A549 (cell line): ENCODE measurements at regions not wholly inside any gene's neighbourhood (a gene's known extent, or its start where the extent isn't known, plus 50 kb on each side); places are given as distances from the start of the nearest gene placed in this dataset.
A peak's percentile ranks its signal among the peaks of the same experiment; 100 is the strongest.

Experiments
- ATAC-seq, 2 experiments: fragments of 200-7000 bp in 1 of 2; fragments of >200 bp in 1 of 2; cut with Nextera tagmentation in 1 of 2; cut with Tn5 transposase in 1 of 2; 3 replicates each; pipeline versions ENCODE4 v1.8.0 to v1.9.1; 2018 to 2020; ENCODE audit warnings: mild to moderate bottlenecking in 1 of 2, moderate library complexity in 1 of 2
- CTCF ChIA-PET: fragments of 300-600 bp; sonication (Branson Sonifier 250); formaldehyde crosslinking; extraction: SDS; loops from one replicate; lab custom pipeline; 2021; ENCODE audit warnings: antibody characterized with exemption, inconsistent platforms; lab: Yijun Ruan, JAX
- POLR2A ChIA-PET: fragments of 350-600 bp; formaldehyde crosslinking; extraction: SDS; loops from one replicate; lab custom pipeline; 2021; ENCODE audit warnings: antibody characterized with exemption, inconsistent platforms; lab: Yijun Ruan, JAX
- DNase-seq, 2 experiments: peaks; one replicate each; pipeline versions ENCODE4 v3.0.0 to v3.0.0-alpha.2; 2011 to 2016; ENCODE audit warnings: low read depth in 1 of 2, low spot score in 1 of 2
- FAIRE-seq: peaks from 2 replicates; lab custom pipeline; 2011; peaks lifted over from hg19 to GRCh38; lab: Jason Lieb, UNC
- H3K27ac ChIP-seq, 2 experiments: fragments of >200 bp; sonication (Bioruptor Twin); formaldehyde crosslinking; 3 replicates each; pipeline ENCODE4 v1.5.1; 2016 to 2017
- H3K4me1 ChIP-seq: fragments of >200 bp; sonication (Bioruptor Twin); formaldehyde crosslinking; 3 replicates; pipeline ENCODE4 v1.6.1; 2016
- H3K4me2 ChIP-seq: fragments of >200 bp; sonication (Bioruptor Twin); formaldehyde crosslinking; 3 replicates; pipeline ENCODE4 v1.6.1; 2016
- H3K4me3 ChIP-seq: fragments of >200 bp; sonication (Bioruptor Twin); formaldehyde crosslinking; 3 replicates; pipeline ENCODE4 v1.5.1; 2016
- H3K9me3 ChIP-seq: fragments of >200 bp; sonication (Bioruptor Twin); formaldehyde crosslinking; 3 replicates; pipeline ENCODE4 v1.6.1; 2016
- CBX2 ChIP-seq: fragments of 200-600 bp; sonication (generic); IDR thresholded peaks from 2 replicates; pipeline ENCODE4 v1.6.1; 2016; ENCODE audit warnings: low read depth, mild to moderate bottlenecking, borderline replicate concordance
- EHMT2 ChIP-seq: fragments of 200-600 bp; sonication (generic); IDR thresholded peaks from 2 replicates; pipeline ENCODE4 v1.6.1; 2016; ENCODE audit warnings: antibody characterized with exemption, low read depth, mild to moderate bottlenecking, moderate library complexity
- FOSL2 ChIP-seq, 2 experiments: fragments of 450-650 bp in 1 of 2; fragments of >200 bp in 1 of 2; sonication (Bioruptor Twin) in 1 of 2; formaldehyde crosslinking; IDR thresholded peaks; 2 replicates each; pipeline versions ENCODE4 v1.5.0 to v1.6.1; 2016 to 2020; ENCODE audit warnings: mild to moderate bottlenecking in 1 of 2, moderate library complexity in 1 of 2
- HEYL ChIP-seq: fragments of 250-450 bp; sonication (Bioruptor Pico); IDR thresholded peaks from 2 replicates; pipeline ENCODE4 v1.8.0; 2021; ENCODE audit warnings: mild to moderate bottlenecking, moderate library complexity
- HOXA7 ChIP-seq: fragments of 250-450 bp; sonication (Bioruptor Pico); IDR thresholded peaks from 2 replicates; pipeline ENCODE4 v1.5.0; 2020; ENCODE audit warnings: mild to moderate bottlenecking, moderate library complexity
- HOXB13 ChIP-seq: fragments of 250-450 bp; sonication (Bioruptor Pico); IDR thresholded peaks from 2 replicates; pipeline ENCODE4 v1.5.0; 2020; ENCODE audit warnings: low read depth, mild to moderate bottlenecking, moderate library complexity
- HOXB5 ChIP-seq: fragments of 250-450 bp; sonication (Bioruptor Pico); IDR thresholded peaks from 2 replicates; pipeline ENCODE4 v1.5.0; 2020; ENCODE audit warnings: mild to moderate bottlenecking, moderate library complexity
- JUNB ChIP-seq: fragments of >200 bp; sonication (Bioruptor Twin); formaldehyde crosslinking; IDR thresholded peaks from 2 replicates; pipeline ENCODE4 v1.6.1; 2016
- KDM1A ChIP-seq: fragments of 200-600 bp; sonication (generic); IDR thresholded peaks from 2 replicates; pipeline ENCODE4 v1.6.1; 2016; ENCODE audit warnings: low read depth, mild to moderate bottlenecking
- KDM5A ChIP-seq: fragments of 200-600 bp; sonication (generic); IDR thresholded peaks from 2 replicates; pipeline ENCODE4 v1.6.1; 2016; ENCODE audit warnings: antibody characterized with exemption, mild to moderate bottlenecking
- MAFK ChIP-seq: fragments of 450-650 bp; IDR thresholded peaks from 2 replicates; pipeline ENCODE4 v1.6.1; 2014; ENCODE audit not compliant: partially characterized antibody
- MAZ ChIP-seq: fragments of 150-350 bp; IDR thresholded peaks from 2 replicates; pipeline ENCODE4 v1.6.1; 2014; ENCODE audit warnings: antibody characterized with exemption, low read depth, low read length, borderline replicate concordance
- MYC ChIP-seq: IDR thresholded peaks from 2 replicates; pipeline ENCODE4 v1.6.1; 2012; ENCODE audit warnings: mild to moderate bottlenecking, inconsistent platforms, low read length, improper control_type of control experiment, borderline replicate concordance
- NFE2L2 ChIP-seq: fragments of 150-350 bp; conservative IDR thresholded peaks from 2 replicates; pipeline ENCODE4 v1.6.1; 2014; ENCODE audit warnings: low read length
- POLR2AphosphoS2 ChIP-seq: conservative IDR thresholded peaks from 2 replicates; pipeline ENCODE4 v1.6.1; 2012; ENCODE audit warnings: low read length, improper control_type of control experiment, inconsistent platforms
- ZFP36 ChIP-seq: fragments of 450-650 bp; IDR thresholded peaks from 2 replicates; pipeline ENCODE4 v1.6.1; 2014; ENCODE audit warnings: borderline replicate concordance; ENCODE audit not compliant: partially characterized antibody
- WGBS: methylation state at CpG from one replicate; pipeline ENCODE4 v1.1.6; 2017; ENCODE audit errors: missing lambda C conversion rate; 5-methylcytosine and 5-hydroxymethylcytosine counted together
- TF ChIP-seq, protein P1 (sequence below): fragments of 250-450 bp; sonication (Bioruptor Pico); IDR thresholded peaks from 2 replicates; pipeline ENCODE4 v1.5.0; 2020; ENCODE audit warnings: low read depth, mild to moderate bottlenecking, moderate library complexity
- TF ChIP-seq, protein P2 (sequence below): fragments of >200 bp; sonication (Bioruptor Twin); formaldehyde crosslinking; IDR thresholded peaks from 3 replicates; pipeline ENCODE4 v1.6.1; 2016
- TF ChIP-seq, protein P3 (sequence below): fragments of 250-450 bp; sonication (Bioruptor Pico); IDR thresholded peaks from 2 replicates; pipeline ENCODE4 v1.5.0; 2021; ENCODE audit warnings: mild to moderate bottlenecking, moderate library complexity, borderline replicate concordance
- TF ChIP-seq, protein P4 (sequence below): fragments of 200-600 bp; sonication (generic); IDR thresholded peaks from 2 replicates; pipeline ENCODE4 v1.6.1; 2016; ENCODE audit warnings: antibody characterized with exemption, mild to moderate bottlenecking, moderate library complexity

DNA sequence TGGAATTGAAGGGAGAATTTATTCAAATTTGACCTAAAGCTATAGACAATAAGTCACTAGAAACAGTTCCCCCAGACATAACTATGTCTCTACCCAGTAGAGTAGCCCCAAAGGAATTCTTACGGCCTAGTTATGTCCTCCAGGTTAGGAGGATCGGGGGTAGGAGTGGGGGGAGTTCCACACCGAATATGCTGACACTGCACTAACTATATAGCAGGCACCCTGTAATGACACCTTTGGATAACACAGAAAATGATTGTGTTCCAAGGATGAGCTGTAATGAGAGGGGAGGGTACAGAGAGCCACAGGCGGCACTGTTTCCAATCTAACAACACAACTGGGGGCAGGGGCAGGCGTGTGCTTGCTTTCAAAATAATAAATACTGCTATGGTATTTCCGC, 376.2 kb upstream of the RORA start:
- FAIRE-seq (no peak), DNase-seq (no peak)
- POLR2A ChIA-PET, result interaction anchor here (0.6 kb wide), 1 partner anchor 12 kb away, joined by 5 read pairs; no protein-coding TSS in a partner anchor
- Histone ChIP-seq H3K27ac (no peak overlapping the region), H3K9me3 (no peaks in the 10 kb centered on the region), H3K4me3 (no peak overlapping the region)
- TF ChIP-seq HOXB5 (CRISPR knock-in tag) (no peak), MAFK (peak; percentile 92), NFE2L2 (no peak)
- TF ChIP-seq, protein P1, sequence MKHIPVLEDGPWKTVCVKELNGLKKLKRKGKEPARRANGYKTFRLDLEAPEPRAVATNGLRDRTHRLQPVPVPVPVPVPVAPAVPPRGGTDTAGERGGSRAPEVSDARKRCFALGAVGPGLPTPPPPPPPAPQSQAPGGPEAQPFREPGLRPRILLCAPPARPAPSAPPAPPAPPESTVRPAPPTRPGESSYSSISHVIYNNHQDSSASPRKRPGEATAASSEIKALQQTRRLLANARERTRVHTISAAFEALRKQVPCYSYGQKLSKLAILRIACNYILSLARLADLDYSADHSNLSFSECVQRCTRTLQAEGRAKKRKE (CRISPR knock-in tag), result no peak
- TF ChIP-seq, all 56 proteins: peak for 1
- CTCF ChIA-PET, result interaction anchor here (0.6 to 1.4 kb wide), 3 partner anchors 15 to 182 kb away, joined by 3 to 4 read pairs (median 3); no protein-coding TSS in a partner anchor
- H3K4me2 ChIP-seq, result no peak overlapping the region
- ATAC-seq, result no peak
- H3K4me1 ChIP-seq, result no peaks in the 10 kb centered on the region
- WGBS, result 10% methylated on average over 6 of the region's 6 CpGs

DNA sequence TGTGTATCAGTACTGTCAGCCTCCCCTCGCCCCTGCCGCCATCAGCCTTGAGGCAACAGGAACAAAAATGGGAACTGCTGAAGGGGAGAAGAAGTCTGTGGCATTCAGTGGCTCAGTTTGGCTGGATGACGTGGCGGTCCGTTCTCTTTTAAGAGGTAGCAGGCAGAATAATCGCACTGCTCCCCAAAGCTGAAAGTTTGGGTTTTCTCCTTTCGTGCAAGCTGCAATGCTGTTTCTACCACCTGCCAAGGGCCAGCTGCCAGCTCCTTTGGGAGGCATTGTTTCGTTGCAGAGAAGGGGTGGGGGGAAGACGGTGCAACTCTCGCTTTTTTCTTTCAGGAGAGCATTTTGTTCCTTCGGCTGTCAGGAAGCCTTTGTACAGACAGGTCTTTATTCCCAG, 369.6 kb upstream of the RORA start:
- Histone ChIP-seq H3K27ac (no peak overlapping the region), H3K4me1 (no peaks in the 10 kb centered on the region), H3K4me3 (no peak overlapping the region), H3K9me3 (no peaks in the 10 kb centered on the region), H3K4me2 (no peak overlapping the region)
- DNase-seq (no peak), ATAC-seq (no peak), FAIRE-seq (no peak)
- ChIA-PET POLR2A (no interaction called here), CTCF (interaction anchor here (0.8 to 1.6 kb wide), 2 partner anchors 23 to 237 kb away, joined by 3 to 5 read pairs; no protein-coding TSS in a partner anchor)
- TF ChIP-seq CBX2 (no peak), MYC (no peak), HOXA7 (CRISPR knock-in tag) (no peak), MAFK (no peak), ZFP36 (no peak), MAZ (no peak), EHMT2 (no peak), FOSL2 (IDR thresholded peaks at IDR 0.05) (no peak), FOSL2 (CRISPR knock-in tag; IDR thresholded peaks at IDR 0.05) (no peak), HOXB13 (CRISPR knock-in tag) (no peak), POLR2AphosphoS2 (no peak), HOXB5 (CRISPR knock-in tag) (no peak)
- 37% methylated on average over 11 of the region's 11 CpGs for WGBS

DNA sequence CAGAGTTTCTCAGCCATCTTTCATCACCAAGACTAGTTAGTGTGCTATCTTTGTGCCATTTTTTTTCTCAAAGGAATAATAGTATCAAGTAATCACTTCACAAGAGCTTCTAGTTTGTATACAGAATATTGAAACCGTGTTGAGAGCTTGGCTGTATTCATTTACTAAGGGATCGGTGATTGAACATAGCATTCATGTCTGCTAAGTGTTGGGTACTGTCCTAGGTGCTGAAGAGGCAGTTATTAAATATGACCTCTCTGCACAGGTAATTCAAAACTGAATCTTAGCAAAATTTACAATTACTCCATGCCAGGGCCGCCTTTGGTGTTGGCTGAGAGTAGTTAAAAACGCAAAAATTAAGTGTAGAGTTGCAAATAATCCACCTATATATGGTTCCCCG, 355.3 kb upstream of the RORA start:
- TF ChIP-seq, protein P2, sequence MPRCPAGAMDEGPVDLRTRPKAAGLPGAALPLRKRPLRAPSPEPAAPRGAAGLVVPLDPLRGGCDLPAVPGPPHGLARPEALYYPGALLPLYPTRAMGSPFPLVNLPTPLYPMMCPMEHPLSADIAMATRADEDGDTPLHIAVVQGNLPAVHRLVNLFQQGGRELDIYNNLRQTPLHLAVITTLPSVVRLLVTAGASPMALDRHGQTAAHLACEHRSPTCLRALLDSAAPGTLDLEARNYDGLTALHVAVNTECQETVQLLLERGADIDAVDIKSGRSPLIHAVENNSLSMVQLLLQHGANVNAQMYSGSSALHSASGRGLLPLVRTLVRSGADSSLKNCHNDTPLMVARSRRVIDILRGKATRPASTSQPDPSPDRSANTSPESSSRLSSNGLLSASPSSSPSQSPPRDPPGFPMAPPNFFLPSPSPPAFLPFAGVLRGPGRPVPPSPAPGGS, result no peak
- no peak for TF ChIP-seq HEYL (CRISPR knock-in tag)
- TF ChIP-seq, protein P3, sequence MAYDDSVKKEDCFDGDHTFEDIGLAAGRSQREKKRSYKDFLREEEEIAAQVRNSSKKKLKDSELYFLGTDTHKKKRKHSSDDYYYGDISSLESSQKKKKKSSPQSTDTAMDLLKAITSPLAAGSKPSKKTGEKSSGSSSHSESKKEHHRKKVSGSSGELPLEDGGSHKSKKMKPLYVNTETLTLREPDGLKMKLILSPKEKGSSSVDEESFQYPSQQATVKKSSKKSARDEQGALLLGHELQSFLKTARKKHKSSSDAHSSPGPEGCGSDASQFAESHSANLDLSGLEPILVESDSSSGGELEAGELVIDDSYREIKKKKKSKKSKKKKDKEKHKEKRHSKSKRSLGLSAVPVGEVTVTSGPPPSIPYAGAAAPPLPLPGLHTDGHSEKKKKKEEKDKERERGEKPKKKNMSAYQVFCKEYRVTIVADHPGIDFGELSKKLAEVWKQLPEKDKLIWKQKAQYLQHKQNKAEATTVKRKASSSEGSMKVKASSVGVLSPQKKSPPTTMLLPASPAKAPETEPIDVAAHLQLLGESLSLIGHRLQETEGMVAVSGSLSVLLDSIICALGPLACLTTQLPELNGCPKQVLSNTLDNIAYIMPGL (CRISPR knock-in tag), result no peak
- no peak for TF ChIP-seq JUNB
- no peak for TF ChIP-seq KDM5A
- TF ChIP-seq, protein P1 (CRISPR knock-in tag), result no peak
- no peak for TF ChIP-seq KDM1A
- peak; percentile 54; the same call in 1 of the 2 replicates for TF ChIP-seq EHMT2
- TF ChIP-seq, protein P4, sequence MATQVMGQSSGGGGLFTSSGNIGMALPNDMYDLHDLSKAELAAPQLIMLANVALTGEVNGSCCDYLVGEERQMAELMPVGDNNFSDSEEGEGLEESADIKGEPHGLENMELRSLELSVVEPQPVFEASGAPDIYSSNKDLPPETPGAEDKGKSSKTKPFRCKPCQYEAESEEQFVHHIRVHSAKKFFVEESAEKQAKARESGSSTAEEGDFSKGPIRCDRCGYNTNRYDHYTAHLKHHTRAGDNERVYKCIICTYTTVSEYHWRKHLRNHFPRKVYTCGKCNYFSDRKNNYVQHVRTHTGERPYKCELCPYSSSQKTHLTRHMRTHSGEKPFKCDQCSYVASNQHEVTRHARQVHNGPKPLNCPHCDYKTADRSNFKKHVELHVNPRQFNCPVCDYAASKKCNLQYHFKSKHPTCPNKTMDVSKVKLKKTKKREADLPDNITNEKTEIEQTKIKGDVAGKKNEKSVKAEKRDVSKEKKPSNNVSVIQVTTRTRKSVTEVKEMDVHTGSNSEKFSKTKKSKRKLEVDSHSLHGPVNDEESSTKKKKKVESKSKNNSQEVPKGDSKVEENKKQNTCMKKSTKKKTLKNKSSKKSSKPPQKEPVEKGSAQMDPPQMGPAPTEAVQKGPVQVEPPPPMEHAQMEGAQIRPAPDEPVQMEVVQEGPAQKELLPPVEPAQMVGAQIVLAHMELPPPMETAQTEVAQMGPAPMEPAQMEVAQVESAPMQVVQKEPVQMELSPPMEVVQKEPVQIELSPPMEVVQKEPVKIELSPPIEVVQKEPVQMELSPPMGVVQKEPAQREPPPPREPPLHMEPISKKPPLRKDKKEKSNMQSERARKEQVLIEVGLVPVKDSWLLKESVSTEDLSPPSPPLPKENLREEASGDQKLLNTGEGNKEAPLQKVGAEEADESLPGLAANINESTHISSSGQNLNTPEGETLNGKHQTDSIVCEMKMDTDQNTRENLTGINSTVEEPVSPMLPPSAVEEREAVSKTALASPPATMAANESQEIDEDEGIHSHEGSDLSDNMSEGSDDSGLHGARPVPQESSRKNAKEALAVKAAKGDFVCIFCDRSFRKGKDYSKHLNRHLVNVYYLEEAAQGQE, result peak; percentile 87
- FAIRE-seq (no peak), ATAC-seq (no peak), DNase-seq (no peak)
- H3K9me3 ChIP-seq, result no peaks in the 10 kb centered on the region
- no peak overlapping the region for H3K27ac ChIP-seq
- CTCF ChIA-PET, result interaction anchor here (1.7 kb wide), 1 partner anchor 36 kb away, joined by 4 read pairs; no protein-coding TSS in a partner anchor
- H3K4me3 ChIP-seq, result no peak overlapping the region
- WGBS, result 5% methylated on average over 5 of the region's 5 CpGs
- POLR2A ChIA-PET, result no interaction called here
- H3K4me1 ChIP-seq, result no peaks in the 10 kb centered on the region
- no peak overlapping the region for H3K4me2 ChIP-seq
